Subcutaneous abdominal adipose tissue (tissue), 5 donors: ENCODE measurements at regions not wholly inside any gene's neighbourhood (a gene's known extent, or its start where the extent isn't known, plus 50 kb on each side); places are given as distances from the start of the nearest gene placed in this dataset.

Experiments used
- H3K27ac ChIP-seq: one replicate; pipeline ENCODE4 v1.7.0; 2013; ENCODE audit warnings: low read depth, mild to moderate bottlenecking, inconsistent platforms, low read length, moderate library complexity
- H3K27me3 ChIP-seq, 5 donors: one replicate each; pipeline ENCODE4 v1.7.0; 2013; ENCODE audit warnings: low read length in 5 of 5, inconsistent platforms in 1 of 5; ENCODE audit not compliant: control insufficient read depth in 5 of 5, insufficient read depth in 4 of 5
- H3K36me3 ChIP-seq, 5 donors: one replicate each; pipeline ENCODE4 v1.7.0; 2013; ENCODE audit warnings: low read length in 5 of 5; ENCODE audit not compliant: control insufficient read depth in 5 of 5, insufficient read depth in 5 of 5
- H3K4me1 ChIP-seq, 5 donors: one replicate each; pipeline ENCODE4 v1.7.0; 2013; ENCODE audit warnings: low read length in 5 of 5, mild to moderate bottlenecking in 3 of 5, moderate library complexity in 1 of 5; ENCODE audit not compliant: control insufficient read depth in 5 of 5, insufficient read depth in 5 of 5
- H3K4me3 ChIP-seq, 5 donors: one replicate each; pipeline ENCODE4 v1.7.0; 2013; ENCODE audit warnings: low read length in 5 of 5, low read depth in 1 of 5
- H3K9ac ChIP-seq, 5 donors: one replicate each; pipeline ENCODE4 v1.7.0; 2013; ENCODE audit warnings: low read length in 5 of 5, mild to moderate bottlenecking in 4 of 5, moderate library complexity in 3 of 5
- H3K9me3 ChIP-seq, 5 donors: one replicate each; pipeline ENCODE4 v1.7.0; 2013; ENCODE audit warnings: low read length in 5 of 5; ENCODE audit not compliant: control insufficient read depth in 5 of 5
- donor health status: healthy.
- donor health status: healthy.
- donor health status: healthy.
- donor health status: healthy.
- donor health status: healthy.

- H3K9me3 ChIP-seq = peaks cover 6 to 25% (median 13%) of the 10 kb centered on the region in 5 donors
Observed at GRCh38 chr4:53832549-53832948, 231.9 kb downstream of the CHIC2 start.

GRCh38 chr4:53830511-53830910, 233.9 kb downstream of the CHIC2 start:
- H3K27me3 ChIP-seq = no peaks in the 10 kb centered on the region
- H3K4me3 ChIP-seq = no peak overlapping the region
- no peak overlapping the region for H3K27ac ChIP-seq
- H3K4me1 ChIP-seq = no peaks in the 10 kb centered on the region
- H3K9me3 ChIP-seq = peaks cover 6 to 25% (median 13%) of the 10 kb centered on the region in 5 donors
- H3K9ac ChIP-seq = no peak overlapping the region
- no peaks in the 10 kb centered on the region for H3K36me3 ChIP-seq

More at GRCh38 chr4:53832549-53832948, 231.9 kb downstream of the CHIC2 start:
- H3K4me3 ChIP-seq = no peak overlapping the region
- no peak overlapping the region for H3K9ac ChIP-seq
- H3K36me3 ChIP-seq = no peaks in the 10 kb centered on the region
- H3K4me1 ChIP-seq = no peaks in the 10 kb centered on the region
- no peaks in the 10 kb centered on the region for H3K27me3 ChIP-seq
- H3K27ac ChIP-seq = no peak overlapping the region

- H3K27ac ChIP-seq = no peak overlapping the region
- no peak overlapping the region for H3K9ac ChIP-seq
- H3K36me3 ChIP-seq = no peaks in the 10 kb centered on the region
- H3K27me3 ChIP-seq = peaks cover 0 to 3% (median 0%) of the 10 kb centered on the region in 5 donors
- no peak overlapping the region for H3K4me3 ChIP-seq
- no peaks in the 10 kb centered on the region for H3K9me3 ChIP-seq
- no peaks in the 10 kb centered on the region for H3K4me1 ChIP-seq
Observed at GRCh38 chr4:53821179-53821851, 230.0 kb upstream of the LNX1 start.

GRCh38 chr4:53818104-53818503, 226.8 kb upstream of the LNX1 start:
- no peak overlapping the region for H3K9ac ChIP-seq
- H3K27me3 ChIP-seq = peaks cover 0 to 3% (median 0%) of the 10 kb centered on the region in 5 donors
- no peak overlapping the region for H3K27ac ChIP-seq
- H3K9me3 ChIP-seq = no peaks in the 10 kb centered on the region
- no peaks in the 10 kb centered on the region for H3K36me3 ChIP-seq
- H3K4me3 ChIP-seq = no peak overlapping the region
- no peaks in the 10 kb centered on the region for H3K4me1 ChIP-seq

GRCh38 chr4:53816561-53816960, 225.3 kb upstream of the LNX1 start:
- H3K27ac ChIP-seq = no peak overlapping the region
- no peaks in the 10 kb centered on the region for H3K9me3 ChIP-seq
- H3K4me3 ChIP-seq = no peak overlapping the region
- no peaks in the 10 kb centered on the region for H3K4me1 ChIP-seq
- peaks cover 0 to 3% (median 0%) of the 10 kb centered on the region in 5 donors for H3K27me3 ChIP-seq
- no peak overlapping the region for H3K9ac ChIP-seq
- H3K36me3 ChIP-seq = no peaks in the 10 kb centered on the region

GRCh38 chr4:53815281-53815680, 224.0 kb upstream of the LNX1 start:
- Histone ChIP-seq H3K9me3 (no peaks in the 10 kb centered on the region), H3K27ac (no peak overlapping the region), H3K36me3 (no peaks in the 10 kb centered on the region), H3K4me3 (no peak overlapping the region), H3K4me1 (no peaks in the 10 kb centered on the region), H3K27me3 (peaks cover 0 to 6% (median 0%) of the 10 kb centered on the region in 5 donors), H3K9ac (no peak overlapping the region)

GRCh38 chr4:53813998-53814397, 222.7 kb upstream of the LNX1 start:
- H3K9me3 ChIP-seq = no peaks in the 10 kb centered on the region
- H3K27ac ChIP-seq = no peak overlapping the region
- H3K9ac ChIP-seq = no peak overlapping the region
- no peaks in the 10 kb centered on the region for H3K36me3 ChIP-seq
- no peak overlapping the region for H3K4me3 ChIP-seq
- H3K4me1 ChIP-seq = no peaks in the 10 kb centered on the region
- H3K27me3 ChIP-seq = peaks cover 0 to 6% (median 0%) of the 10 kb centered on the region in 5 donors

- H3K27ac ChIP-seq = no peak overlapping the region
- no peaks in the 10 kb centered on the region for H3K36me3 ChIP-seq
- H3K4me3 ChIP-seq = no peak overlapping the region
- H3K9me3 ChIP-seq = no peaks in the 10 kb centered on the region
- peaks cover 0 to 3% (median 0%) of the 10 kb centered on the region in 5 donors for H3K27me3 ChIP-seq
- H3K9ac ChIP-seq = no peak overlapping the region
- H3K4me1 ChIP-seq = no peaks in the 10 kb centered on the region
Observed at GRCh38 chr4:53810643-53811042, 219.4 kb upstream of the LNX1 start.

- Histone ChIP-seq H3K36me3 (no peaks in the 10 kb centered on the region), H3K4me1 (no peaks in the 10 kb centered on the region), H3K4me3 (no peak overlapping the region), H3K9ac (no peak overlapping the region), H3K27ac (no peak overlapping the region), H3K9me3 (no peaks in the 10 kb centered on the region), H3K27me3 (peaks cover 0 to 3% (median 0%) of the 10 kb centered on the region in 5 donors)
Observed at GRCh38 chr4:53809816-53810215, 218.5 kb upstream of the LNX1 start.

- H3K9me3 ChIP-seq = no peaks in the 10 kb centered on the region
- H3K36me3 ChIP-seq = no peaks in the 10 kb centered on the region
- H3K4me3 ChIP-seq = no peak overlapping the region
- H3K27ac ChIP-seq = no peak overlapping the region
- no peaks in the 10 kb centered on the region for H3K27me3 ChIP-seq
- H3K4me1 ChIP-seq = no peaks in the 10 kb centered on the region
- no peak overlapping the region for H3K9ac ChIP-seq
Observed at GRCh38 chr4:53805291-53805690, 214.0 kb upstream of the LNX1 start.
